ENCODE measurements at regions not wholly inside any gene's neighbourhood (a gene's known extent, or its start where the extent isn't known, plus 50 kb on each side); places are given as distances from the start of the nearest gene placed in this dataset.

DNA sequence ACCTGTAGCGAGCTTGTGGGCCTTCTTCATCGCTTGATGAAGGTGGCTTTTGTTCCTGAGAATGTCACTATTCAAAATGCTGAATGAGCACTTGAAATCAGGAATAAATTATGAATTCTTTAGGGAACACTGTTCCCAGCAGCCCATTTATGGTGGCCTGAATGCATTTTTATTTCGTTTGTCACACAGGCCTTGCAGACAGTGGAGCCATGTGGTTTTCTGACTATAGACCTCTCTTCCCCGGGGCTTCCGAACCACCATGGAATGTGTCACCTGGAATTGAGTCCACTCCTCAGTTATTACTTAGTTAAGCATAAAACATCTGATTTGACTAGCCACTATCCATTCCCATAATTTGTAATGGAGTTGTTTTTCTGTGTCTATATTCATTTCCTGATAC lies 396.9 kb downstream of the IRS2 start:
- no peak for DNase-seq (ENCODE audit: extremely low read depth, insufficient read length)
- no peak overlapping the region for H3K4me3 ChIP-seq (replicated peaks; ENCODE audit: low read depth, low read length)
- H3K27me3 ChIP-seq (replicated peaks; ENCODE audit: control insufficient read depth, insufficient read depth, low read length), result no peaks in the 10 kb centered on the region
- no peak for TF ChIP-seq CTCF (IDR thresholded peaks at IDR 0.05; ENCODE audit: insufficient read depth, low read length, poor library complexity, severe bottlenecking)
- no peaks in the 10 kb centered on the region for H3K36me3 ChIP-seq (ENCODE audit: control insufficient read depth, insufficient read depth, low read length)

DNA sequence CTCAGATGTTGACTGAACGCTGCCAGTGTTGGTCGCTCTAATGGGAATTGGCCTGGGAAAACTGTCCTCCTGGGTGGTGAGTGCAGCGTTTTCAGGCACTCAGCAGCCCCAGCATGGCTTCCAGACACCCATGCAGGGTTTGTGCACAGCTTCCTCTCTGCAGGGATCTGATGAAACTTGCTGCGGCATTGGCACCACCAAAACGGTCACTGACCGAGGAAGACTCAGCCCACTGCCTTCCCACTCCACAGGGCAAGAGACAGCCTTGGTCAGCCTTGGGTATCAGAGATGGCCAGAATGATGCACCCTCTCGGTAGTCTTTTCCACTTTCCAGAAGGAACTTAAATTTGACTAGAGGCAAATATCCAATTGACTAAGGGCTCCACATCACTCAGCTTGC lies 398.9 kb downstream of the IRS2 start:
- TF ChIP-seq CTCF (IDR thresholded peaks at IDR 0.05; ENCODE audit: insufficient read depth, low read length, poor library complexity, severe bottlenecking), result no peak
- no peaks in the 10 kb centered on the region for H3K36me3 ChIP-seq (ENCODE audit: control insufficient read depth, insufficient read depth, low read length)
- H3K27me3 ChIP-seq (replicated peaks; ENCODE audit: control insufficient read depth, insufficient read depth, low read length), result no peaks in the 10 kb centered on the region
- H3K4me3 ChIP-seq (replicated peaks; ENCODE audit: low read depth, low read length), result no peak overlapping the region
- DNase-seq (ENCODE audit: extremely low read depth, insufficient read length), result no peak

DNA sequence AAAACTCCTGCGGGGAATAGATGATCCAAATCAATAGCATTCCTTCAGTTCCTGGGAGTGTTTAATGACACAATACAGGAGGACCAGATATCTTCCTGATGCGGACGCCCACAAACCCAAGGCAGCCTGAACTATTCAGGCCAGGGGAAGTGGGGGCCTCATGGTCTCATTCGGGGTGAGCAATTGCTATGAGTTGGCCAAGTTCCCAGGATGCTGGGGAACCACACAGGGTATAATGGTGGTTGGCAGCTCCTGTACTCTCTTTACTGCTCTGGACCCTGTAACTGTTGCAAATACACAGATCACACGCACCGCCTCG lies 401.2 kb downstream of the IRS2 start:
- no peaks in the 10 kb centered on the region for H3K27me3 ChIP-seq (replicated peaks; ENCODE audit: control insufficient read depth, insufficient read depth, low read length)
- H3K36me3 ChIP-seq (ENCODE audit: control insufficient read depth, insufficient read depth, low read length), result no peaks in the 10 kb centered on the region
- TF ChIP-seq CTCF (IDR thresholded peaks at IDR 0.05; ENCODE audit: insufficient read depth, low read length, poor library complexity, severe bottlenecking), result no peak
- no peak for DNase-seq (ENCODE audit: extremely low read depth, insufficient read length)
- H3K4me3 ChIP-seq (replicated peaks; ENCODE audit: low read depth, low read length), result no peak overlapping the region

GRCh38 chr13:109384491-109385241 lies 401.7 kb downstream of the IRS2 start:
- Histone ChIP-seq H3K4me3 (replicated peaks; ENCODE audit: low read depth, low read length) (no peak overlapping the region), H3K27me3 (replicated peaks; ENCODE audit: control insufficient read depth, insufficient read depth, low read length) (no peaks in the 10 kb centered on the region), H3K36me3 (ENCODE audit: control insufficient read depth, insufficient read depth, low read length) (no peaks in the 10 kb centered on the region)
- no peak for DNase-seq (ENCODE audit: extremely low read depth, insufficient read length)
- TF ChIP-seq CTCF (IDR thresholded peaks at IDR 0.05; ENCODE audit: insufficient read depth, low read length, poor library complexity, severe bottlenecking), result no peak

DNA sequence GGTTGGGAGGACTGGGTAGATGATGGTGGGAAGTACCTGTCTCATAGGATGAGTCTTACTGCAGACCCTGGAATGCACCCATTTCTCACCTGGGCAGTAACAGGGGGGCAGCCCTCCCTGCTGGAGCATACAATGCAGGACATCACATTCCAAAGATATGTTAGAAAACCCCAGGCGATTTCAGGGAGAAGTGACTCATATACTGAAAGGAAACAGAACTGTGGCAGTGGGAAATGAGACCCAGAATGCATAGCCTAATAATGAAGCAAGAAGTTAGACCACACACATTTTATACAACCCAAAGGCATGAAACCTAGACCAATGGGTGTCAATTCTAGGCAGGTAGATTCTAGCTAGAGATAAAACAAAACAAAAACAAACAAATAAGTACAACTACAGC lies 402.7 kb downstream of the IRS2 start:
- no peak for TF ChIP-seq CTCF (IDR thresholded peaks at IDR 0.05; ENCODE audit: insufficient read depth, low read length, poor library complexity, severe bottlenecking)
- no peaks in the 10 kb centered on the region for H3K36me3 ChIP-seq (ENCODE audit: control insufficient read depth, insufficient read depth, low read length)
- H3K27me3 ChIP-seq (replicated peaks; ENCODE audit: control insufficient read depth, insufficient read depth, low read length), result no peaks in the 10 kb centered on the region
- no peak for DNase-seq (ENCODE audit: extremely low read depth, insufficient read length)
- no peak overlapping the region for H3K4me3 ChIP-seq (replicated peaks; ENCODE audit: low read depth, low read length)
